Stomach (tissue), 4 donors: ENCODE measurements at regions not wholly inside any gene's neighbourhood (a gene's known extent, or its start where the extent isn't known, plus 50 kb on each side); places are given as distances from the start of the nearest gene placed in this dataset.

Experiments used
- CTCF ChIP-seq, 7 experiments: fragments of 450-650 bp in 4 of 7; fragments of 200-600 bp in 3 of 7; sonication (generic) in 3 of 7; IDR thresholded peaks; one replicate each; pipeline ENCODE4 v1.5.1; 2016 to 2019; ENCODE audit warnings: antibody characterized with exemption in 7 of 7, control low read depth in 2 of 7, mild to moderate bottlenecking in 1 of 7
- POLR2A ChIP-seq, 4 donors: fragments of 450-650 bp; IDR thresholded peaks; one replicate each; pipeline ENCODE4 v1.6.1; 2016; ENCODE audit warnings: antibody characterized with exemption in 4 of 4, control low read depth in 2 of 4, mild to moderate bottlenecking in 1 of 4, moderate library complexity in 1 of 4

- TF ChIP-seq CTCF (IDR thresholded peaks at IDR 0.05) (no peak), POLR2A (IDR thresholded peaks at IDR 0.05) (no peak)
Observed at GRCh38 chrX:20511792-20512191, 245.1 kb upstream of the RPS6KA3 start.
